NCI-H524 (cell line): ENCODE measurements at regions not wholly inside any gene's neighbourhood (a gene's known extent, or its start where the extent isn't known, plus 50 kb on each side); places are given as distances from the start of the nearest gene placed in this dataset.

Experiments used
- DNase-seq, 2 experiments: peaks; one replicate each; lab custom pipeline; 2025; lab: John Stamatoyannopoulos, UW

GRCh38 chr16:80356365-80356764 lies 184.4 kb upstream of the DYNLRB2 start:
- DNase-seq = no peak

- no peak for DNase-seq
Observed at GRCh38 chr16:80355335-80355734, 185.5 kb upstream of the DYNLRB2 start.

- DNase-seq = peak in 1 of 2 experiments; percentile 7
Observed at GRCh38 chr16:80350061-80350460, 190.7 kb upstream of the DYNLRB2 start.

- DNase-seq = no peak
Observed at GRCh38 chr16:80347900-80348299, 192.9 kb upstream of the DYNLRB2 start.

- no peak for DNase-seq
Observed at GRCh38 chr16:80347002-80347401, 193.8 kb upstream of the DYNLRB2 start.

GRCh38 chr16:80346111-80346632 lies 194.6 kb upstream of the DYNLRB2 start:
- DNase-seq = no peak

- no peak for DNase-seq
Observed at GRCh38 chr16:80345701-80346100, 195.1 kb upstream of the DYNLRB2 start.

GRCh38 chr16:80344570-80344969 lies 196.2 kb upstream of the DYNLRB2 start:
- no peak for DNase-seq

- DNase-seq = peak in 1 of 2 experiments; percentile 16
Observed at GRCh38 chr16:80341263-80341662, 199.5 kb upstream of the DYNLRB2 start.

- DNase-seq = no peak
Observed at GRCh38 chr16:80337786-80338185, 203.0 kb upstream of the DYNLRB2 start.

GRCh38 chr16:80330803-80331202 lies 210.0 kb upstream of the DYNLRB2 start:
- DNase-seq = no peak

- DNase-seq = no peak
Observed at GRCh38 chr16:80330150-80330549, 210.6 kb upstream of the DYNLRB2 start.

- no peak for DNase-seq
Observed at GRCh38 chr16:80327740-80328139, 213.1 kb upstream of the DYNLRB2 start.

- no peak for DNase-seq
Observed at GRCh38 chr16:80324371-80324770, 216.4 kb upstream of the DYNLRB2 start.

GRCh38 chr16:80323808-80324195 lies 217.0 kb upstream of the DYNLRB2 start:
- DNase-seq = no peak

GRCh38 chr16:80323187-80323807 lies 217.5 kb upstream of the DYNLRB2 start:
- DNase-seq = no peak

GRCh38 chr16:80319181-80319580 lies 221.6 kb upstream of the DYNLRB2 start:
- peak in 1 of 2 experiments; percentile 46 for DNase-seq

GRCh38 chr16:80318107-80318506 lies 222.7 kb upstream of the DYNLRB2 start:
- DNase-seq = no peak

GRCh38 chr16:80317599-80318037 lies 223.2 kb upstream of the DYNLRB2 start:
- DNase-seq = peak in 1 of 2 experiments; percentile 23

GRCh38 chr16:80317116-80317515 lies 223.7 kb upstream of the DYNLRB2 start:
- DNase-seq = no peak

- DNase-seq = no peak
Observed at GRCh38 chr16:80314042-80314441, 226.8 kb upstream of the DYNLRB2 start.

- DNase-seq = peak; percentile 6 to 50
Observed at GRCh38 chr16:80309178-80309577, 231.6 kb upstream of the DYNLRB2 start.

- no peak for DNase-seq
Observed at GRCh38 chr16:80305410-80305809, 235.4 kb upstream of the DYNLRB2 start.

- DNase-seq = peak in 1 of 2 experiments; percentile 17
Observed at GRCh38 chr16:80303691-80304090, 237.1 kb upstream of the DYNLRB2 start.
